Liver (tissue), 3 donors: ENCODE measurements at regions not wholly inside any gene's neighbourhood (a gene's known extent, or its start where the extent isn't known, plus 50 kb on each side); places are given as distances from the start of the nearest gene placed in this dataset.

Source experiments
- CTCF ChIP-seq: fragments of 150-350 bp; IDR thresholded peaks from 2 replicates; pipeline ENCODE4 v1.5.1; 2017; ENCODE audit warnings: improper control_type of control experiment, low read depth, low read length; ENCODE audit not compliant: missing input control
- GABPA ChIP-seq, 2 donors: IDR thresholded peaks in 1 of 2; conservative IDR thresholded peaks in 1 of 2; 2 replicates each; pipeline ENCODE4 v1.6.1; 2016; ENCODE audit warnings: antibody characterized with exemption in 2 of 2, mild to moderate bottlenecking in 1 of 2, moderate library complexity in 1 of 2
- TAF1 ChIP-seq: conservative IDR thresholded peaks from 2 replicates; pipeline ENCODE4 v1.6.1; 2016; ENCODE audit warnings: antibody characterized with exemption, mild to moderate bottlenecking
- TF ChIP-seq, protein P1 (sequence below): IDR thresholded peaks from 2 replicates; pipeline ENCODE4 v1.6.1; 2016; ENCODE audit warnings: antibody characterized with exemption
- TF ChIP-seq, protein P2 (sequence below): IDR thresholded peaks from 2 replicates; pipeline ENCODE4 v1.6.1; 2016; ENCODE audit warnings: antibody characterized with exemption
- donor health status: healthy.
- donor health status: healthy.

DNA sequence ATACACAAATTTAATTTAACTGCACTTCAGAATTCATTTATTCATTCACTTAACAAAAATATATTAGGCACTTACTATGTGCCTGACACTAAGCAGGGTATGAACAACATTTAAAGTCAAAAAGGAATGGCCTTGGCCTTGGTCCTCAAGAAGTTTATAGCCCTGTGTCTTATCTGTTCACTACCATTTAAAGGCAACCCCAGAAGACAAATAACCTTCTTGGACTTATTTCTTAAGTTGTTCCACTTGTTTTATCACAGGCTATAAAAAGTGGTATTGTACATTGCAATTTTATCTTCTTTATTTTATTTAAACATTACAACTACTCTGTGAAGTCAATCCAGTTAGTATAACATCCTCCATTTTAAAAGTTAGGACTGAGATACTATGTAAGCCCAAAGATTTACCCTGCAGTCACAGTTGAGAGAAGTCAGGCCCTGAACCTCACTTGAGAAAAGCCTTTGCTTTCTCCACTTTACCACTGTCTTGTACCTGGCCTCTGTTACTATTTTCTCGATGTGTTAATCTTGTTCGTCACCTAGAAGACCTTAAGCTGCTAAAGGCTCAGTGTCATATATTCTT, 305.6 kb upstream of the DIPK2B start:
- TF ChIP-seq, protein P1, sequence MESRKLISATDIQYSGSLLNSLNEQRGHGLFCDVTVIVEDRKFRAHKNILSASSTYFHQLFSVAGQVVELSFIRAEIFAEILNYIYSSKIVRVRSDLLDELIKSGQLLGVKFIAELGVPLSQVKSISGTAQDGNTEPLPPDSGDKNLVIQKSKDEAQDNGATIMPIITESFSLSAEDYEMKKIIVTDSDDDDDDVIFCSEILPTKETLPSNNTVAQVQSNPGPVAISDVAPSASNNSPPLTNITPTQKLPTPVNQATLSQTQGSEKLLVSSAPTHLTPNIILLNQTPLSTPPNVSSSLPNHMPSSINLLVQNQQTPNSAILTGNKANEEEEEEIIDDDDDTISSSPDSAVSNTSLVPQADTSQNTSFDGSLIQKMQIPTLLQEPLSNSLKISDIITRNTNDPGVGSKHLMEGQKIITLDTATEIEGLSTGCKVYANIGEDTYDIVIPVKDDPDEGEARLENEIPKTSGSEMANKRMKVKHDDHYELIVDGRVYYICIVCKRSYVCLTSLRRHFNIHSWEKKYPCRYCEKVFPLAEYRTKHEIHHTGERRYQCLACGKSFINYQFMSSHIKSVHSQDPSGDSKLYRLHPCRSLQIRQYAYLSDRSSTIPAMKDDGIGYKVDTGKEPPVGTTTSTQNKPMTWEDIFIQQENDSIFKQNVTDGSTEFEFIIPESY: no peak
- TF ChIP-seq CTCF (no peak), GABPA (IDR thresholded peaks at IDR 0.05 in 1 of 2, conservative IDR thresholded peaks at IDR 0.05 in 1 of 2) (no peak), TAF1 (no peak)
- TF ChIP-seq, protein P2, sequence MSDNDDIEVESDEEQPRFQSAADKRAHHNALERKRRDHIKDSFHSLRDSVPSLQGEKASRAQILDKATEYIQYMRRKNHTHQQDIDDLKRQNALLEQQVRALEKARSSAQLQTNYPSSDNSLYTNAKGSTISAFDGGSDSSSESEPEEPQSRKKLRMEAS: no peak
